DOHH2 (cell line): ENCODE measurements at regions not wholly inside any gene's neighbourhood (a gene's known extent, or its start where the extent isn't known, plus 50 kb on each side); places are given as distances from the start of the nearest gene placed in this dataset.

Source experiments
- H3F3A ChIP-seq: fragments of 200-600 bp; sonication (generic), shearing (Covaris generic); 2 replicates; pipeline ENCODE4 v1.6.0; 2016; ENCODE audit warnings: antibody characterized with exemption, mild to moderate bottlenecking; ENCODE audit not compliant: control insufficient read depth, insufficient read depth
- H3K27ac ChIP-seq: fragments of 200-600 bp; sonication (generic); 2 replicates; pipeline ENCODE4 v1.5.1; 2014; ENCODE audit warnings: low read depth, mild to moderate bottlenecking, low read length, moderate library complexity
- H3K27me3 ChIP-seq: fragments of 200-600 bp; sonication (generic); 2 replicates; pipeline ENCODE4 v1.6.1; 2014; ENCODE audit warnings: mild to moderate bottlenecking, low read length, mixed read lengths; ENCODE audit not compliant: control insufficient read depth
- H3K36me3 ChIP-seq: fragments of 200-600 bp; sonication (generic); 2 replicates; pipeline ENCODE4 v1.6.1; 2014; ENCODE audit warnings: mild to moderate bottlenecking, low read length, moderate library complexity, mixed read lengths; ENCODE audit not compliant: control insufficient read depth
- H3K4me1 ChIP-seq: fragments of 200-600 bp; sonication (generic); 2 replicates; pipeline ENCODE4 v1.6.1; 2014; ENCODE audit warnings: mild to moderate bottlenecking, low read length, mixed read lengths; ENCODE audit not compliant: control insufficient read depth
- H3K4me2 ChIP-seq: fragments of 200-600 bp; sonication (generic); 2 replicates; pipeline ENCODE4 v1.6.0; 2014; ENCODE audit warnings: mild to moderate bottlenecking, low read length, moderate library complexity
- H3K4me3 ChIP-seq: fragments of 200-600 bp; sonication (generic); 2 replicates; pipeline ENCODE4 v1.5.1; 2014; ENCODE audit warnings: mild to moderate bottlenecking, low read length, mixed read lengths
- H3K79me2 ChIP-seq: fragments of 200-600 bp; sonication (generic); 2 replicates; pipeline ENCODE4 v1.6.1; 2014; ENCODE audit warnings: mild to moderate bottlenecking, low read length, mixed read lengths; ENCODE audit not compliant: control insufficient read depth
- H3K9me2 ChIP-seq: fragments of 200-600 bp; sonication (generic); replicated peaks from 2 replicates; pipeline ENCODE4 v1.6.1; 2014; ENCODE audit warnings: mild to moderate bottlenecking, low read length, mixed read lengths; ENCODE audit not compliant: control insufficient read depth
- H3K9me3 ChIP-seq: fragments of 200-600 bp; sonication (generic); 2 replicates; pipeline ENCODE4 v1.6.1; 2014; ENCODE audit warnings: antibody characterized with exemption, low read length, mixed read lengths; ENCODE audit not compliant: control insufficient read depth, insufficient read depth
- H4K20me1 ChIP-seq: fragments of 200-600 bp; sonication (generic); 2 replicates; pipeline ENCODE4 v1.6.0; 2014; ENCODE audit warnings: low read depth, mild to moderate bottlenecking, antibody characterized with exemption, low read length, moderate library complexity; ENCODE audit not compliant: control insufficient read depth, insufficient read depth
- EZH2phosphoT487 ChIP-seq: fragments of 200-600 bp; sonication (generic); IDR thresholded peaks from 2 replicates; pipeline ENCODE4 v1.6.1; 2017; ENCODE audit warnings: borderline replicate concordance, mild to moderate bottlenecking, antibody characterized with exemption, low read length, moderate library complexity, mixed read lengths
- TF ChIP-seq, protein P1 (sequence below): fragments of 200-600 bp; sonication (generic); IDR thresholded peaks from one replicate; pipeline ENCODE4 v1.5.1; 2014; ENCODE audit warnings: antibody characterized with exemption, mild to moderate bottlenecking, low read depth, low read length; ENCODE audit not compliant: poor library complexity, severe bottlenecking

DNA sequence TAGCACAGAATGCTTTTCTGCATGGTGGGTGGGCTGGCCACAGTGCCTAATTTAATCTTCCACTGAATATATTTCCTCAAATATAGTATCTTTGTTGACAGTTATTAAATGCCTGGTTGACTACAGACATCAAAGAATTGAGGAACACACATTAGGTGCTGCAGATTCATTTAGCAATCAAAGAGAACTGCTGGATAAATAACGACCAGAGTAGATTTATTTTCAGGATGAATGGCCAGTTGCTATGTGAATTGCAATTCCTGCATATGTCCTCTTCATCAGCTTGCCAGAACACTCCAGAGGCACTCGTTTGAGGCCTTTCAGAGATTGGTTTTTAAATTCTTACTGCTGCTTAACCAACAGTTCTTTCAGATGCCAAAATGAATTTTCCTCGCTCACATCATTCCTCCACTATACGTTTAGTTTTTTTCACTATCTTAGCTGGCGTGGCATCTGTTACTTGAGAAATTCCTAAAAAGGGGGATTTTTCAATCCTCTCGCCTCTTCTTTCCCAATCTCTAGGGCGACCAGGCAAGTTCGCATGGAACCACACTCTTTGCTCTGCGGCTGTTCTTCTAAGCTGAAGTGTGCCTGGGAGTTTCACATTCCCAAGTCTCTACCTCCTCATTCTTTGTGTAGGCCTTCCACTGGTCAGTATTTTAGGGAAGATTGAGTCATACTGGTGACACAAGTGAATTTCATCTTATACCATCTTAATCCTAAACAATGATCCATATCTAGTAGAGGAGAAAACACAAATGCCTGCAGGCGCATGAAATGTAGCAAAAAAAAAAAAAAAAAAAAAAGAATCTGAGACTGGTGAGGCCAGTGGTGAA, 237.1 kb upstream of the NMUR2 start:
- TF ChIP-seq EZH2phosphoT487, result no peak
- TF ChIP-seq, protein P1, sequence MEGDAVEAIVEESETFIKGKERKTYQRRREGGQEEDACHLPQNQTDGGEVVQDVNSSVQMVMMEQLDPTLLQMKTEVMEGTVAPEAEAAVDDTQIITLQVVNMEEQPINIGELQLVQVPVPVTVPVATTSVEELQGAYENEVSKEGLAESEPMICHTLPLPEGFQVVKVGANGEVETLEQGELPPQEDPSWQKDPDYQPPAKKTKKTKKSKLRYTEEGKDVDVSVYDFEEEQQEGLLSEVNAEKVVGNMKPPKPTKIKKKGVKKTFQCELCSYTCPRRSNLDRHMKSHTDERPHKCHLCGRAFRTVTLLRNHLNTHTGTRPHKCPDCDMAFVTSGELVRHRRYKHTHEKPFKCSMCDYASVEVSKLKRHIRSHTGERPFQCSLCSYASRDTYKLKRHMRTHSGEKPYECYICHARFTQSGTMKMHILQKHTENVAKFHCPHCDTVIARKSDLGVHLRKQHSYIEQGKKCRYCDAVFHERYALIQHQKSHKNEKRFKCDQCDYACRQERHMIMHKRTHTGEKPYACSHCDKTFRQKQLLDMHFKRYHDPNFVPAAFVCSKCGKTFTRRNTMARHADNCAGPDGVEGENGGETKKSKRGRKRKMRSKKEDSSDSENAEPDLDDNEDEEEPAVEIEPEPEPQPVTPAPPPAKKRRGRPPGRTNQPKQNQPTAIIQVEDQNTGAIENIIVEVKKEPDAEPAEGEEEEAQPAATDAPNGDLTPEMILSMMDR, result no peak
- no peaks in the 10 kb centered on the region for H3K9me3 ChIP-seq
- H3K27ac ChIP-seq, result no peak overlapping the region
- no peaks in the 10 kb centered on the region for H3K36me3 ChIP-seq
- no peaks in the 10 kb centered on the region for H4K20me1 ChIP-seq
- H3K4me1 ChIP-seq, result no peaks in the 10 kb centered on the region
- no peaks in the 10 kb centered on the region for H3K9me2 ChIP-seq
- H3K27me3 ChIP-seq, result no peaks in the 10 kb centered on the region
- H3K79me2 ChIP-seq, result no peaks in the 10 kb centered on the region
- H3K4me2 ChIP-seq, result no peak overlapping the region
- no peak overlapping the region for H3K4me3 ChIP-seq
- no peaks in the 10 kb centered on the region for H3F3A ChIP-seq

DNA sequence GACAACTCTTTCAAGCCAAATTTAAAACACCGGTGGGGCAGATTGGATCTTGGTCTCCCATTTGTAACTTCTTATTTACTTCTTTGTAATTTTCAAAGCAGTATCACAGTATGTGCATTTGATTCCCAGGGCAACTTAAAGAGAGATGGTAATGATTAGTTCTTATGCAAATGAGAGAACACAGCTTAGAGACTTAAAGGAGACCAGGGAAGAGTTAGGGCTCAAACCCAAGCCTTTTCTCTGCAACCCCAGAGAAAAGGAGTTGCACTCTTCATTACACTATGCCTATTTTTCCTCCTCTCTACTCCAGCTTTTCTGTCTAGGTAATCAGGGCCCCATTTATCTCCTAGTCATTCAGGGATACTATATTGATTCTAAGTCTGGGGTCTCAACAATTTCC, 237.8 kb upstream of the NMUR2 start:
- no peaks in the 10 kb centered on the region for H3K9me2 ChIP-seq
- no peaks in the 10 kb centered on the region for H3K4me1 ChIP-seq
- no peaks in the 10 kb centered on the region for H3K27me3 ChIP-seq
- no peak overlapping the region for H3K27ac ChIP-seq
- H3K4me2 ChIP-seq, result no peak overlapping the region
- no peaks in the 10 kb centered on the region for H3F3A ChIP-seq
- no peaks in the 10 kb centered on the region for H3K79me2 ChIP-seq
- H3K4me3 ChIP-seq, result no peak overlapping the region
- no peaks in the 10 kb centered on the region for H3K36me3 ChIP-seq
- no peaks in the 10 kb centered on the region for H3K9me3 ChIP-seq
- TF ChIP-seq EZH2phosphoT487, result no peak
- TF ChIP-seq, protein P1, result no peak
- no peaks in the 10 kb centered on the region for H4K20me1 ChIP-seq

DNA sequence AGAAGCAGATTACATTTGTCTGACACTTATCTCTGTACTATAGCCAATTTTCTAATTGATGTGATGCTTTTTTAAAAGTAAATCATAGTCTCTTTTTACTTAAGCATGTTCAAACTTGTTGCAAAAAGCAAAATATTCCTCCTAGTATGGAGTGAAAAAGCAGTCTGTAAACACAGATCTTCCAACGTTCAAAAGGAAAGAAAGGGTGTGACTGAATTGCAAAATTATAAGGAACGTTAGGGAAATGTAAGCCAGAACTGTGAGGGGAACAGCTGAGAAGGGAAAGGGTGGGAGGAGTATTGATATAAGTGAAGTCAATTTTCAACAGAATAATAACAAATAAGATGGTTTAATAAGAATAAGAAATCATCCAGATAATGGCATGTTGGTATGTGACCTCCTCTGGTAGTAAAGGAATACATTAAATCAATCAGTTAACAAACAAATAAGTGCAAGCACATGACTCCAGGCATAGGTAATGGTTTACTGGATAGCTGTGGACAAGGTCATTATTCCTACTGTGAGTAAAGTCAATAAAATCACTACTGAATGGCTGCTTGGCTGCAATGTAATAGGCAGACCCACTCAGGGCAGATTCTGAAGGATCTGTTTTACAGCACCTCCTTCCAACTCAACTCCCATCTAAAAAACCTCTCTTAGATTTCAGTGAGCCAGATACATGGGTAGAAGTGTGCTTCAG, 239.1 kb upstream of the NMUR2 start:
- Histone ChIP-seq H3K9me3 (no peaks in the 10 kb centered on the region), H3K79me2 (no peaks in the 10 kb centered on the region), H3K4me2 (no peak overlapping the region), H3K4me1 (no peaks in the 10 kb centered on the region), H3K36me3 (no peaks in the 10 kb centered on the region), H3K27me3 (no peaks in the 10 kb centered on the region), H3F3A (no peaks in the 10 kb centered on the region), H3K4me3 (no peak overlapping the region), H3K9me2 (no peaks in the 10 kb centered on the region), H4K20me1 (no peaks in the 10 kb centered on the region), H3K27ac (no peak overlapping the region)
- no peak for TF ChIP-seq EZH2phosphoT487
- TF ChIP-seq, protein P1, result no peak
